ENCODE measurements at regions not wholly inside any gene's neighbourhood (a gene's known extent, or its start where the extent isn't known, plus 50 kb on each side); places are given as distances from the start of the nearest gene placed in this dataset.

DNA sequence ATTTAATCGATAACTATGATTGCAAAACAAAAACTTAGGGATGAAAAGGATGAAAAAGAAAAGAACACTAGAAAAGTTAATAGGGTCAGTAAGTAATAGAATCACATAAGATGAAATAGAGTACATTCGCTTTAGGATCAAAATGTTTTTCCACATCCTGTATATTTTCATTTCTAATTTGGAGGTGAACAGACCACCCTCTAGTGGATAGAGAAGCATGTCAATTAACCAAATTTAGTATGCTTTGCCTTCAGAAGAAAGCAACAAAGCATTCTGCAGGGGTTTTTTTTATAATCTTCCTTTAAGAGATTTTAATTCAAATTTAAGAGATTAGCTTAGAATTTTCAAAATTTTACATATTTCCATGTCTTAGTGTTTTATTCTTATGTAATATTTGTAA, 611.0 kb upstream of the SGCG start:
- H4K8ac ChIP-seq (ENCODE audit: low read depth in 2 of 2, low read length in 2 of 2): no peak overlapping the region
- no TSS peak for BruUV-seq (replicated peaks)
- H3K18ac ChIP-seq (ENCODE audit: low read depth, low read length): no peak overlapping the region
- no peak overlapping the region for H3K23ac ChIP-seq (ENCODE audit: low read depth, low read length)
- H3K4me3 ChIP-seq (ENCODE audit: insufficient read depth, low read depth, low read length): no peak overlapping the region
- dilution Hi-C loops (cut with HindIII; ENCODE audit: low sequenced_read_pairs, unreplicated experiment) (no loop called here), intact Hi-C loops (cut with micrococcal nuclease) (no loop called here), in situ Hi-C loops (cut with MboI; ENCODE audit: low sequenced_read_pairs) (no loop called here)
- no CpG with 5 or more reads among the region's 2 CpGs for WGBS, 2 experiments (ENCODE audit: extremely low coverage in 2 of 2, insufficient read length in 1 of 2)
- no peak overlapping the region for H2BK15ac ChIP-seq (ENCODE audit: low read depth, low read length)
- no peaks in the 10 kb centered on the region for H4K20me1 ChIP-seq (ENCODE audit: insufficient read depth, low read length)
- H3K4me1 ChIP-seq (ENCODE audit: control insufficient read depth, insufficient read depth, low read length): no peaks in the 10 kb centered on the region
- H3K9me3 ChIP-seq (ENCODE audit: control insufficient read depth, insufficient read depth, low read length): no peaks in the 10 kb centered on the region
- H2BK120ac ChIP-seq (ENCODE audit: low read depth, low read length): no peak overlapping the region
- no peak overlapping the region for H3K9ac ChIP-seq (ENCODE audit: low read depth, low read length)
- ATAC-seq (ENCODE audit: low read depth) (no peak), DNase-seq (no peak)
- H4K91ac ChIP-seq (ENCODE audit: insufficient read depth, low read depth, low read length): no peak overlapping the region
- H3K27ac ChIP-seq (ENCODE audit: insufficient read depth, low read length): no peak overlapping the region
- no peak overlapping the region for H3K4ac ChIP-seq (ENCODE audit: low read depth, low read length)
- ChIA-PET CTCF (no interaction called here), POLR2A (ENCODE audit: unreplicated experiment) (no interaction called here)
- no peak overlapping the region for H2AFZ ChIP-seq (replicated peaks; ENCODE audit: low read length, poor library complexity)
- H3K27me3 ChIP-seq (ENCODE audit: control insufficient read depth, insufficient read depth, low read length): no peaks in the 10 kb centered on the region
- no peak overlapping the region for H2BK5ac ChIP-seq (ENCODE audit: low read depth, low read length, poor library complexity, severe bottlenecking)
- H3K9me1 ChIP-seq (ENCODE audit: insufficient read depth, low read length): no peaks in the 10 kb centered on the region
- no peak overlapping the region for H3K4me2 ChIP-seq (ENCODE audit: low read depth, low read length)
- no peak overlapping the region for H2AK9ac ChIP-seq (replicated peaks; ENCODE audit: low read depth, low read length, poor library complexity)
- no peak overlapping the region for H3K56ac ChIP-seq (ENCODE audit: extremely low read depth, insufficient read depth, low read length)
- H3K36me3 ChIP-seq (ENCODE audit: control insufficient read depth, insufficient read depth, low read length): no peaks in the 10 kb centered on the region
- H2AK5ac ChIP-seq (ENCODE audit: low read depth, low read length): no peak overlapping the region
- H3K79me1 ChIP-seq (ENCODE audit: low read depth in 1 of 2, low read length in 2 of 2): no peaks in the 10 kb centered on the region
- H3K14ac ChIP-seq (replicated peaks; ENCODE audit: low read depth, low read length): no peak overlapping the region
- no peak overlapping the region for H4K5ac ChIP-seq (ENCODE audit: low read depth, low read length)
- no peak overlapping the region for H2BK20ac ChIP-seq (ENCODE audit: low read depth, low read length)
- TF ChIP-seq MAZ (IDR thresholded peaks at IDR 0.05; ENCODE audit: borderline replicate concordance, low read depth, low read length) (no peak), POLR2A (IDR thresholded peaks at IDR 0.05; ENCODE audit: low read depth, low read length) (no peak), BHLHE40 (IDR thresholded peaks at IDR 0.05; ENCODE audit: low read depth, low read length) (no peak), MXI1 (IDR thresholded peaks at IDR 0.05; ENCODE audit: borderline replicate concordance, low read depth, low read length) (no peak), MAFK (IDR thresholded peaks at IDR 0.05; ENCODE audit: low read depth, low read length) (no peak), NFE2L2 (IDR thresholded peaks at IDR 0.05; ENCODE audit: low read depth, low read length) (no peak)
